Fibroblast of the conjunctiva (primary cell): ENCODE measurements at regions not wholly inside any gene's neighbourhood (a gene's known extent, or its start where the extent isn't known, plus 50 kb on each side); places are given as distances from the start of the nearest gene placed in this dataset.
A peak's percentile ranks its signal among the peaks of the same experiment; 100 is the strongest.

Experiments used
- DNase-seq: peaks from one replicate; pipeline ENCODE4 v3.0.0-alpha.2; 2010; ENCODE audit warnings: low read depth

DNA sequence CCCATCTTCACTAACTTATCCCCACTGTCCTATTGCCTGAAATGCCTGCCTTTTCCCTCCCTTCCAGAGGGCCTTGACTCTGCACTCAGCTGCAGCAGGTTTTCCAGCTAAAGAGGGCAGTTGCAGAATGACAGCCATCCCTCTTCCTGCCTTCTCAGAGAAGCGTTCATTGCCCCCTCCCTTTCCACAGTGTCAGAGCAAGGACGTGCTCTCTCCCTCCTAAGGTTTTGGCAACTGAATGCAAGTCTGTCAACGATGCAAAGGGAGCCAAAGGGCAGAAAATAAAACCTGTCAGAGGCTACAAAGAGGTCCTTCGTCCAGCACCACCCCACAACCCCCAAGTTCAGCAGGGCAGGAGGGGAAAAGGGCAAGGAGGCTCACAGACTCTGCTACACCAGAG, 230.1 kb upstream of the THBS1 start:
- no peak for DNase-seq

DNA sequence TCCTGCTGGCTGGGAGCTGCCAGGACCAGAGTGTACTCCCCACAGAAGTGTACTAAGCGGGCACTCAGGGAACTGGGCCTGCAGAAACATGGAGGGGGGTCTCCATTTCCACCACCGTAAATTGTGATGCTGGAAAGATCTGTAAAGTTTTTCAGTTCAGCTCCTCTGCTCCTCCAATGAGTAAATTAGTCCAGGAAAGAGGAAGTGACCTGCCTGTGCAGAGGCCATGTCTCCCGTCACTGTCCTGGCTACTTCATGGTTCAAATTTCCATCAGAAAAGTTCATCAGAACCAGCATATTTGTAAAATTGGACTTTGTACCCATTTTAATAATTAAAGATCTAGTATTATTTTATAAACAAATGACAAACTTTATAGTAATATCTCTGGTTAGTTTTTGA, 226.7 kb upstream of the THBS1 start:
- DNase-seq = no peak

DNA sequence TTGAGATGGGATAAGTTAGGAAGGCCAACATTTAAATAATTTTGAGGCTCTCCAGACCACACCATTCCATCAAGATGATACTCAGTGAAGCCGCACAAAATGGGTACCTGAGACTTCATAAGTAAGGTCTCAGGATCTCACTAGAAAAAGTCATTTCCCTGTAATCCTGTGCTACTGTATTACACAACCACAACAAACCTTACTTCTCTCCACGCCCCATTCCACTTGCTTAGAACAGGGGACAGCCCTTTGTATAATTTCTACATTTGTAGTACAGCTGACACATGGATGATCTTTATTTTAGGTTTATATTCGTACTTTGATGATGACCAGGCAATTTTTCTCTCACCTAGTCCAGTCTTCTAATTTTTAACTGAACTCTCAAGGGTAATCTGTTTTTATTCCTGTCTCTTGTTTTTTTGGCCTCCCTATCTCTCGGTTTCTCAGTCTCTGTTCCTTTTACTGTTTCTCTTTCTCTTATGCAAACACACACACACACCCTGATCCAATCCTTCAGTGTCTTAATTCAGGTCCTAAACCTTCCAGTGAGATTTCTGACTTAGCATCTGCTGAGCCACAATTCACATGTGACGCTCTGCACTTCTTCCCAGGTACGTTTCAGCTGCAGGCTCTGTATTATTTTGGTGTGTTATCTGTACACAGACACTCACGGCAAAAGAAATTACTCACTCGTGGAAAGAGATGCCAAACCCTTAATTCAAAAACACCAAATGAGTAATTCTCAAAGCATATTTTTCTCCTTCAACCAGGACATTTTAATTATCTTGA, 223.2 kb upstream of the THBS1 start:
- no peak for DNase-seq

DNA sequence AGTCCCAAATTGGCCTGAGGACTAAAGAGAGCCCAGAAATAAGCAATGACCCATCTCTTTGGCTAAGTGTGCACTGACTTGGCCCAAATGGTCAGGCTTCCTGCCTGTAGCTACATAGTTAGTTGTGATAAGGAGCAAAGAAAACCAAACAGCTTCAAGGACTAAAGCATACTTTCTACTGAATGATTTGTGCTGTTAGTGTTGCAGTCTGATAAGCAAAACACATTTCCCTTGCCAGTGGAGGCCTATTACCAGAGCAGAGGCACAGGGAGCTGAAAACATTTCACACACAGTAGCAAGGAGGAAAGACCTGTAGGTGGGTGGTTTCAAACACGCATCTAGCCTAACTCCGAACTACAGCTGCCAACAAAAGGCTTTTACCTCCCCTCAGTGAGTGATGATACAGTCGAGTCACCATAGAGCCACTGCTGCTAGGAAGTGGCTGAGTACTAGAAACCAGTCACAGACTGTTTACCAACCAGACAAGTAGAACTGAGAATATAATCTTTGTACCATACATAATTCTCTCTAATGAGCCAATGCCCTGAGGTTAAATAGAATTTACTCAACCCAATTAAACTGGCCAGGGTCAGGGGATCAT, 222.3 kb upstream of the THBS1 start:
- no peak for DNase-seq

DNA sequence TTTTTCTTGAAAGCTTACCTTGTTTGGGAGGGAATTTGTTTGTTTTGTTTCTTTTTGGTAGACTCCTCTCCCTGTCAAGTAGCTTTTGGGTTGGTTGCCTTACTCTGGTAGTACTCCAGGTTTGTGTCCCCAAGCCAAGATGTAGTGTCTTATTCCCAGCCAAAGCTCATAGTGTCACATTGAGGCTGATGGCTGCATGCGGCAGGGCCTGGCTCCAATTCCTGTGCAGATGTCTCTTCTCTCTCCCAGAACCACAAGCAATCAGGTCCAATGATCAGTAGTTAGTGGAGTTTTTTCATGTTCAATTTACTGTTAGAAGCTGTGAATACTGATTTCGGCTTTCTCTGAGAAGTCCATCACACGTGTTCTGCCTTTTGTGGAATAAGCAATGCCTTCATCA, 221.1 kb upstream of the THBS1 start:
- no peak for DNase-seq

DNA sequence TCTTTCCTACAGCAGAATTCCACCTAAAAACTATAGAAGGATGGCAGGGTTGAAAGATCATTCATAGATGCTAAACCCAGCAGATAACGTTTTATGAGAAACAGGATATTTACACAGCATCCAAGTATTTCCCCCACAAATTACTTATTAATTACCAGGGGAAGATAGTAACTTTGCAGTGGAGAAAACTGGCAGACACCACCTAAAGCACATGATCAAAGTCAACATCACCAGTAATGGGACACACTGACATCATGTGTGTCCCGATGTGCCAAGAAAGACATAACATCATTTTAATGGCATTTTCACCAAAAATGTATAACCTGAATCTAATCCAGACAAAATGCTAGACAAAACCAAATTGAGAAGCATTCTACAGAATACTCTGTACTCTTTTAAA, 220.4 kb upstream of the THBS1 start:
- no peak for DNase-seq

DNA sequence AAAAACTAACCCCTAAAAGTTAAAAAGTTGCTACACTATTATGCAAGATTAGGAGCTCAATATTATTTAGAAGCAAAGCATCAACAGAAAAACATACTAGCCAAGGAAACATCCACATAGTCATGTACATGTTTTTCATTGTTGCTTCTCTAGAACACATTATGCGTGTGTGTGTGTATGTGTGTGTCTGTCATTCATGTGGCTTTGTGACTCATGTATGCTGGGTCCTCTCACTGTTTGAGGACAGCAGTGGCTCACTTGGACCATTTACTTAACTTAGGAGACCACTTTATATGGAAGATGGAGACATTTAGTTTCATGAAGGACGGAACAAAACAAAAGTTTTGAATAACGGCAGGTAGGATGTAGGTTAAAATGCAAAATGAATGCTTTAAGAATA, 219.4 kb upstream of the THBS1 start:
- no peak for DNase-seq

DNA sequence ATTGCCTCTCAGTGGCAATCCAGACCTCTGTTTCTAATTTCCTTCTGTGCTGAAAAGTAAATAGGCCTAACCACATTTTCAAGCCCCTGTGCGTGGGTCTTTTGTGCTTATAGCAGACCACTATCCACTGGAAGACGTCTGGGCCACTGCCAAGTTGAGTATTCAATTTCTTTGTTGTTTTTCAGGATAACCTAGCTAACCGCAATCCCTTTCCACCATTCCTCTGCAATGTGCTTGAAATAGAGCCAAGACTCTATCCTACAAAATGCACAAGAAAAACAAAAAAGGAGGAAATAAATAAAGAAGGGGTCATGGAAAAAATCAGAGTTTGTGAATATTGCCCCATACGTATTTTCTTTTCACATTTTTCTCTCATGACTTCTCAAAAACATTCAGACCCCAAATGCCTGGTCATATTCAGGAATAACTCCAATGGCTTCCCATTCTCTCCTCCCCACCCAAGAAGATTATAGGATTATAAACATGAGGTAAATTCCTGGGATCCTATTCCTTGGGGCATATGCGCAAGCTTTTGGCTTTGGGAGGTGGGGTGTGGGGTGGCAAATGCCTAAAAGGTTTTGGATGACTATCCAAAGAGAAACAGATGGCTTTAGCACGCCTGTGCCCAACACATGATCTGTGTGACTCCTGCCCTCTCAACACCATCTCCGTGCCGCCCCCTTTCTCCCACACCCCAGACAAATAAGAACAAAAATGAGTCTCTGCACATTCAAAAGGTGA, 217.9 kb upstream of the THBS1 start:
- DNase-seq = peak; percentile 76

DNA sequence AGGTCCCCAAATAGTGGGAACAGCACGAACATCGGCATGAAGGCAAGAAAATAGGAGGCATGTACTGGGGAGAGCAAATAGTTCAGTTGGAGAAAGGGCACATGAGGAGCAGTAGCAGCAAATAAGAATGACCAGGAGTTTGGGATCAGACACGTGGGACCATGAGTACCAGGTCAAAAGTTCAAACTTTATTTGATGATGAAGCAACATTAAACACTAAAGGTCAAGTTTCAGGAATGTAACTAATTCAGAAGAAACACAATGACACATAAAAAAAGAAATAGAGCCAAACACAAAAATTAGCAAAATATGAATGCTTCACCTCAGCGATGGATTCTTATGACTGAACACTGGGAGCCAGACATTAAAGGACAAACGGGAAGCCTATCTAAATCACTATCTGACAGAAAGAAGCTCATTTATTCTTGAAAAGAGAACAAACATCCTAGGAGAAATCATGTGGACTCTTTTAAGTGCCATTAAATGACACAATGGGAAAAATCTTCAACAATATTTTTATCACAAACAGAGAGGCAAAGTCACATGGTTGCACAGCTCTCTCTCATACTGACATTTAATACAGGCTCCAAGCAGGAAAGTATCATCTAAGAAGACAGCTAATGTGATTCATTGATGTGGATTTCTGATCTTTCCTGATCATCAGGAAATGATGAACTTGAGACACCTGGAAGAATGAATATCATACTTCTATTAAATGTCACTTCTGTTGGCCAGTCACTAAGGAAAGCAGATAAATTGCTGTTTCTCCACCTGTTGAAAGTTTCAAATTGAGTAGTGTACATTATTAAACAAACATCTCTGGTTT, 216.9 kb upstream of the THBS1 start:
- DNase-seq = no peak

DNA sequence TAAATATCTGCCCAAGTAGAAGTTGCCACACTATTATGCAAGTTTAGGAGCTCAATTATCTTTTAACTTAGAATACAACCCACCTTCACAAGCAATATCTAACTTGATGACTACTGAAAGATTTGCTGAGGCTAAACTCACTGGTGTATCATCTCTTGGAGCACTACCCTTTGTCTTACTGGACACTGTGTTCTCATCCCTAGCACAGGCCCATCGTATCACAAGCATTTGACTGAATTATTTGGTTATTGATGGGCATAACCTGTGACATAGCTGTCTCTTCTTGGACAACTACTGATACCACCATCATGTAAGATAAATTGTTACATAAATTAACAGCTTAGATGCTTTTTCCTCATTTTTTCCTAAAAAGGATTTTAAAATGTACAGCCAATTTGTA, 216.2 kb upstream of the THBS1 start:
- DNase-seq = no peak

DNA sequence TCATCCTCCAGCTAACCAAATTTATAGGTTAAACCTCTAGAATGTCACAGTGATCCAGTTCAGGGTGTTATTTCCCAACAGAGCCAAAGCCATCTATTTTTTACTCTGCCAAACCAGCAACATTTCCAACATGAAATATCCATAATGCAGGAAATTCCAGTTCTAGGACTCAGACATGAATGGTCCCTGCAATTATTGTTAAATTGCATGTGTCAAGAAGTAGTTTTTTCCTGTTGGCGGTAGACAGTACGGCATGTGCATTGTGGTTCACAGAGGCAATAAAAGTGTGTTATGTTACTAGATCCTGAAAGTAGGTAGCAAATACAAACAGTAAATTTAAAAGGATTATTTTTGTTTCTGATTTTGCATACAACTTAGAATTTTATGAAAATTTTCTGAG, 215.7 kb upstream of the THBS1 start:
- no peak for DNase-seq

DNA sequence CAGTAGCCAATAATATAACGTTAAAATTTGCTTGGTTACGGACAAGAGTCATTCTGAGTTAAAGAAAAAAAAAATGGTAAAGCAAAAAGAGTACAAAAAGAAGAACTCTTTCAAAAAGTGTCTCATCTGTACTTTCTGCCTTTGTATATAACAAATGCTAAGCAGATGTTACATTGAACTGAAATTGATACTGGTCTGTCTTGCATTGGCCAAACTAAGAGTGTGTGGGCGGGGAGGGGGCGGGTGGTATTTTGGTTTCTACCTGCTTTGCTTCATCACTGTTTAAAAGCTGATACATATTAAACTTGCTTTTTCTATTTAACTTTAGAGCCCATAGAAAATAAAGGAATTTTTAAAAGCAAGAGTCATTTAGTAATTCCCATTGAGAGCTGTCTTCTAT, 215.0 kb upstream of the THBS1 start:
- no peak for DNase-seq

DNA sequence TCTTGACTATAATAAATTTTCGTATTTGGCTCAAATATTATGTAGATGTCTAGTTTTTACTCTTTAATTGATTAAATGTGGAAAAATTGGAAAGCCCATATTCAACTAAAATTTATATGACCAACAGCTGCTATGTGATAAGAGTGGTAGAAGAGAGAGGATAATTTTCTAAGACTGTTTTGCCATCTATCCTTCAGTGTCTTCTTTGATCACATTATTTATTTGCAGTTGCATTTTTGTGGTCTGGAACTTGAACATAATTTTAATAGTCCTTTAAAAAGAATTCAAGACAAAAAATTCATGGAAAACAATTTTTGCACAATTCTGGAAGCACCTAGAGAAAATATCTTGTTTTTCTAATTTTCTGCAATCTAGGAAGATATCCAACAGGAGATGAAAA, 213.3 kb upstream of the THBS1 start:
- DNase-seq = no peak

DNA sequence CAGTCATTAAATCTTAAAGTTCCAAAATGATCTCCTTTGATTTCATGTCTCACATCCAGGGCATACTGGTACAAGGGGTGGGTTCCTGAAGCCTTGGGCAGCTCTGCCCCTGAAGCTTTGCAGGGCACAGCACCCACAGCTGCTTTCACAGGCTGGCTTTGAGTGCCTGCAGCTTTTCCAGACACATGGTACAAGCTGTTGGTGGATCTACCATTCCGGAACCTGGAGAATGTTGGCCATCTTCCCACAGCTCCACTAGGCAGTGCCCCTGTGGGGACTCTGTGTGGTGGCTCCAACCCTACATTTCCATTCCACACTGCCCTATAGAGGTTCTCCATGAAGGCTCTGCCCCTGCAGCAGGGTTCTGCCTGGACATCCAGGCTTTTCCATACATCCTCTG, 211.1 kb upstream of the THBS1 start:
- DNase-seq = no peak

DNA sequence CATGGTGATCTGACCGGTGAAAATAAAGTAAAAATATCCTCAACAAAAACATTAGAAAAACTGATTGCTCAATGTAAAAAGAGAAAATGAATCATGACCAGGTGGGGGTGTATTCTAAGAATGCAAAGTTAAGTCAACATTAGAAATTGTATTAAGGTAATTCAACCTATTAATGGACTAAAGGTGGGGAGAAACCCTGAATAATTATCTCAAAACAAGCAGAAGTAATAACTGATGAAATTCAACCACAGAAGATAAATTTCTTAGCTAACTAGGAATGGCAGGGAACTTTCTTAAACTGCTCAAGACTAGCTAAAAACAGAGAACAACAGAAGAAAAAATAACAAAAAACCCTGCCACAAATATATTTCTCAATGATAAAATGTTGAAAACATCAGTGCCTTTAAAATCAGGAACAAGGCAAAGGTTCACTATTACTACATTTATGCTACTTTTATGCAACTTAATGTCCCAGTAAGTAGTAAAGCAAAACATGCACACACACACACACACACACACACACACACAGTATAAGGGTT, 204.4 kb upstream of the THBS1 start:
- DNase-seq = no peak

DNA sequence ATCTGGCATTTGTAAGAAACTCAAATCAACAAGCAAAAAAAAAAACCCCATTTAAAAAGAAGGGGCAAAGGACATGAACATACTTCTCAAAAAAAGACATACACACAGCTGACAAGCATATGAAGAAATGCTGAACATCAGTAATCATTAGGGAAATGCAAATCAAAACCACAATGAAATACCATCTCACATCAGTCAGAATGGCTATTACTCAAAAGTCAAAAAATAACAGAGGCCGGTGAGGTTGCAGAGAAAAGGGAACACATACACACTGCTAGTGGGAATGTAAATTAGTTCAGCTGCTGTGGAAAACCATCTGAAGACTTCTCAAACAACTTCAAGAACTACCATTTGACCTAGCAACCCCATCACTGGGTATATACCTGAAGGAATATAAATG, 199.4 kb upstream of the THBS1 start:
- DNase-seq = peak; percentile 20

DNA sequence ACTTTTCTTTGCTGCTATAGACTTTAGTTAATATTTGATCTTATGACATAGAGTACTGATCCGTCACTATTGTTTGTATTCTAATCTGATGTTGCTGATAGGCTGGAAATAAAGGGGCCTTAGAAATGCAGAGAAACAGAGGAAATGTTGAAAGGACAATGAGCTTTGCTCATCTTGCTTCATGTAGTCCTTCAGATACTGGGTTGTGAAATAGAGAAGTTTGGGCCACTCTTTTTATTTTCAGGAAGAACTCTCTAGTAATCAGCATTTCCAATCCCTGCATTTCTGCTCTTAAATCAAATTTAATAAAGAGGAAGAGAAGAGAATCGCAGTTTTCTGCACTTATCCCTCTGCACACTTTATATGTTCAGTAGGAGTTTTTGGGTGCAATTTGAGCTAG, 192.8 kb upstream of the THBS1 start:
- DNase-seq = no peak

DNA sequence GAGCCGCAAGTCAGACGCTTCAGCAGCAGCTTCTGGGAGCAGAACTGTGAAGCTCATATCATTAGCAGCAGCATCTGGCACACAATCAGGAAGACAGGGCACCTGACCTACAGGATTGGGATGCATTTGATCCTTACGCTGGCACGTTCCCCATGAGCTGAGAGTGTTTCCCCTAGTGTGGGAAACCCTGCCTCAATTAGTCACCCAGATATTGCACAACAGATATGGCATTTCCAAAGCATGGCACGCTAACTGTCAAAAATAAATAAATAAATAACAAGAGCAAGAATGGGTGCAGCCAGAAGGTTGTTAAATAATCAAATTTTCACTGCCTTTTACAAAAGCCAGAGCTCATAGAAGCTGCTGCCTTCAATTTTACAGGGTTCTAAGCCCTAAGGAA, 189.6 kb upstream of the THBS1 start:
- no peak for DNase-seq

DNA sequence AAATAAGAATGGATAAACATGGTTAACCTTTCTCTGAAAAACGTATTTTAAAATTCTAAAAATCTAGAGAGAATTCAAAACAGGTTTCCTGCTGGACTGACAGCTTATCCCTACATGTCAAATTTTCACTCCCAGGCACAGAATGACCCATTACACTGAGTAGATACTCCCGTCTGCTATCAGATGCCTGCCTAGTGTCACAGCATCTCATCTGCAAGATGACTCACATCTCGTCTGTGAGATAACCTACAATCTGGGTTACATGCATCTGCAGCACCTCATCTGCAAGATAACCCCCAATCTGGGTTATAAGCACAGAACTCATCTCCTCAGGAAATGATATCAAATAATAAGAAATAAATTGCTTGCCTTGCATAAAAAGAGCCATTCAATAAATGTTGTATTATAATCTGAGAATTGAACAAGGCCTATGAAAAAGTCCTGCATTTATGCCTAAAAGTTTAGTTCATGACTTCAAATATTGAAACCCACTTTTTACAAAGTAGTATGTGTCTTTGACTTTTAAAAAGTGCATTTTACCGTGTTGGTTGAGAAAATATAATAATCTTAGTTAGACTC, 188.3 kb upstream of the THBS1 start:
- no peak for DNase-seq

DNA sequence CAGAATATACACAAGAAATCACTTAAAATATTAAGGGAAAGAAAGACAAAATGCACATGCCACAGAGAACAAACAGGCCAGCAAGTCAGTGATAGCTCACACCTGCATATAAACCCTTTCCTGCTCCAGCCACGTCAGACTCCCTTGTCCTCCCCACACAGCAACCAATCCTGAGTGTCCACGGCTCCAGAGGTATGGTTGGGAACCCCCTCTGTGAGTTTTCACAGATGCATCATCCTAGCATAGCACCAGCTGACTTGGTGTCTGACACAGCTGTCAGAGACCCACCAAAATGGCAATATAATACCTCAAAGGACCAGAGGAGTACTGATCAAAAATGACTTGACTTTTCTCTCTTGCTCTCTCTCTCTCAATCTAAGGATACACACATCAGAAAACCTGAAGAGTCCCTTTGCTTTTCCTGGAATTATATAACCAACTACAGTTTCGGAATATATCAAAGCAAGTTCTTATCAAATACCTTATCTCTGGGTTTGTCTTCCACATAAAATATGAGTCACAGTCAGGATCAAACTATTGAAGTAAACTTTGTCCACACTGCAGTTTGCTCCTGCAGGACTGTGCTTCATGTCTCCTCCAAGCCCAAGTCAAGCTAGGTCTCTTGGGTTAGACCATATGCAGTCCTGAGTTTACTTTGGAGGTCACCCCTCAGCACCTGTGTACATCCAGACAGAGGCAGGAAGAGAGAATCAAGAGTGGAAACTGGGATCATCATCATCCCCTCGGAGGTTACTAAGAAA, 187.1 kb upstream of the THBS1 start:
- no peak for DNase-seq

DNA sequence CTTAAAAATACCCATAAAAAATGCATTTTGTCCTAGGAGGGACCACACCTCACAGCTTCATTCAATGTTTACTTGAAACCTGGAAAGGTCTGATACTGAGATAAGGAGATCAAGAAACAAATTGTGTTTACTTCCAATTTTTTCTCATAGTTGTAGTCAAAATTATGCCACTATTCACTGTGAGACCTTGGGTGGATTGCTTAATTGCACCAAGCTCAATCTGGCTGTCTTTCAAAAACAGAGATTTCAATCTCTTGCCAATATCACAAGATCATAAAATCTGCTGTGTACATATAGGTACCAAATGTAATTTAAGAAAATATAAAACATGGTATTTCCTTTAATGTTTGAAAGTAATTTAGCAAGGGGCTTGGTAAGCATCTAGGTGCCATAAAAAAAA, 186.4 kb upstream of the THBS1 start:
- DNase-seq = no peak
